HCT116 (cell line): ENCODE measurements at regions not wholly inside any gene's neighbourhood (a gene's known extent, or its start where the extent isn't known, plus 50 kb on each side); places are given as distances from the start of the nearest gene placed in this dataset.

ENCODE experiments used
- ATAC-seq: fragments of 200-7000 bp; cut with Tn5 transposase; 2 replicates; pipeline ENCODE4 v1.9.1; 2020; ENCODE audit warnings: mild to moderate bottlenecking, moderate library complexity
- BruUV-seq: library from RNA; stranded (reverse); fragments of 400-500 nt; replicated peaks from 2 replicates; lab custom pipeline; 2021; lab: Mats Ljungman, UMichigan
- CTCF ChIA-PET: fragments of 300-600 bp; sonication (Branson Sonifier 250); formaldehyde crosslinking; loops from one replicate; lab custom pipeline; 2021; ENCODE audit warnings: antibody characterized with exemption; lab: Charles Lee
- POLR2A ChIA-PET: fragments of 300-600, 350-600 bp; sonication (Branson Sonifier 250); formaldehyde crosslinking; loops from one replicate; lab custom pipeline; 2021; ENCODE audit warnings: antibody characterized with exemption; lab: Charles Lee
- RAD21 ChIA-PET, 2 experiments: fragments of 300-600 bp; sonication (Branson Sonifier 250); formaldehyde crosslinking; loops; one replicate each; lab custom pipeline; 2023; ENCODE audit warnings: low total read pairs in 2 of 2; ENCODE audit not compliant: uncharacterized antibody in 2 of 2, unreplicated experiment in 2 of 2, low non-redundant PET in 1 of 2; lab: Charles Lee
- DNase-seq: peaks from one replicate; pipeline ENCODE4 v3.0.0-alpha.2; 2010; ENCODE audit warnings: low read depth, low spot score
- H2AFZ ChIP-seq: fragments of 200-600 bp; shearing (Covaris generic), sonication (generic); 2 replicates; pipeline ENCODE4 v1.6.1; 2017; ENCODE audit warnings: low read depth, mixed run types, mixed read lengths, antibody characterized with exemption, low read length; ENCODE audit not compliant: poor library complexity, severe bottlenecking
- H3K27ac ChIP-seq: 2 replicates; pipeline ENCODE4 v1.5.1; 2012; ENCODE audit warnings: low read depth, low read length
- H3K27me3 ChIP-seq: fragments of 200-600 bp; sonication (generic); 2 replicates; pipeline ENCODE4 v1.6.1; 2016; ENCODE audit warnings: mixed run types, low read length, mixed read lengths; ENCODE audit not compliant: insufficient read depth
- H3K36me3 ChIP-seq, 2 experiments: fragments of 200-500 bp in 1 of 2; fragments of 200-600 bp in 1 of 2; sonication (Bioruptor generic) in 1 of 2; sonication (generic) in 1 of 2; 2 replicates each; pipeline versions ENCODE4 v1.5.1 to v1.6.1; 2014 to 2016; ENCODE audit warnings: low read length in 2 of 2, inconsistent platforms in 1 of 2, mixed read lengths in 1 of 2, mixed run types in 1 of 2; ENCODE audit not compliant: insufficient read depth in 2 of 2, control insufficient read depth in 1 of 2
- H3K4me1 ChIP-seq, 2 experiments: fragments of 200-600 bp in 1 of 2; sonication (generic) in 1 of 2; 2 replicates each; pipeline versions ENCODE4 v1.5.1 to v1.6.1; 2012 to 2017; ENCODE audit warnings: low read length in 2 of 2, inconsistent platforms in 1 of 2, mild to moderate bottlenecking in 1 of 2, mixed read lengths in 1 of 2, mixed run types in 1 of 2, moderate library complexity in 1 of 2; ENCODE audit not compliant: insufficient read depth in 2 of 2, control insufficient read depth in 1 of 2
- H3K4me2 ChIP-seq: fragments of 200-600 bp; sonication (generic); 2 replicates; pipeline ENCODE4 v1.6.1; 2017; ENCODE audit warnings: mixed run types, low read length, mixed read lengths
- H3K4me3 ChIP-seq, 2 experiments: fragments of 200-600 bp in 1 of 2; sonication (generic) in 1 of 2; replicated peaks in 1 of 2; 2 replicates each; pipeline ENCODE4 v1.5.1; 2011 to 2016; ENCODE audit warnings: low read length in 2 of 2, control low read depth in 1 of 2, low read depth in 1 of 2, mild to moderate bottlenecking in 1 of 2, mixed read lengths in 1 of 2, mixed run types in 1 of 2
- H3K79me2 ChIP-seq: fragments of 200-600 bp; sonication (generic); 2 replicates; pipeline ENCODE4 v1.6.1; 2017; ENCODE audit warnings: mild to moderate bottlenecking, mixed run types, low read length, moderate library complexity, mixed read lengths; ENCODE audit not compliant: insufficient read depth
- H3K9ac ChIP-seq: fragments of 200-600 bp; sonication (generic); 2 replicates; pipeline ENCODE4 v1.6.1; 2016; ENCODE audit warnings: low read length, mixed read lengths
- H3K9me2 ChIP-seq: fragments of 200-600 bp; sonication (generic), shearing (Covaris generic); 2 replicates; pipeline ENCODE4 v1.6.1; 2017; ENCODE audit warnings: mixed run types, mild to moderate bottlenecking, moderate library complexity; ENCODE audit not compliant: insufficient read depth
- H3K9me3 ChIP-seq, 2 experiments: fragments of 200-500 bp in 1 of 2; fragments of 200-600 bp in 1 of 2; sonication (Bioruptor generic) in 1 of 2; sonication (generic) in 1 of 2; 2 replicates each; pipeline ENCODE4 v1.6.1; 2014 to 2017; ENCODE audit warnings: low read length in 2 of 2, mixed read lengths in 2 of 2, inconsistent platforms in 1 of 2, low read depth in 1 of 2, mild to moderate bottlenecking in 1 of 2, mixed run types in 1 of 2, moderate library complexity in 1 of 2; ENCODE audit not compliant: control insufficient read depth in 1 of 2, insufficient read depth in 1 of 2
- H4K20me1 ChIP-seq: fragments of 200-600 bp; sonication (generic), shearing (Covaris generic); 2 replicates; pipeline ENCODE4 v1.6.1; 2017; ENCODE audit warnings: mixed run types, mild to moderate bottlenecking, moderate library complexity; ENCODE audit not compliant: insufficient read depth
- ATF3 ChIP-seq: IDR thresholded peaks from 2 replicates; pipeline ENCODE4 v1.6.1; 2012
- CBX3 ChIP-seq: IDR thresholded peaks from 2 replicates; pipeline ENCODE4 v1.6.1; 2012; ENCODE audit warnings: low read depth
- CEBPB ChIP-seq: IDR thresholded peaks from 2 replicates; pipeline ENCODE4 v1.6.1; 2012; ENCODE audit warnings: low read depth
- EGR1 ChIP-seq: IDR thresholded peaks from 2 replicates; pipeline ENCODE4 v1.6.1; 2012; ENCODE audit warnings: low read depth
- EZH2 ChIP-seq: fragments of 200-600 bp; sonication (generic); IDR thresholded peaks from 2 replicates; pipeline ENCODE4 v1.6.1; 2017; ENCODE audit warnings: antibody characterized with exemption, mixed run types
- EZH2phosphoT487 ChIP-seq: fragments of 200-600 bp; IDR thresholded peaks from 2 replicates; pipeline ENCODE4 v1.6.1; 2018; ENCODE audit warnings: antibody characterized with exemption, borderline replicate concordance
- FOSL1 ChIP-seq: IDR thresholded peaks from 2 replicates; pipeline ENCODE4 v1.6.1; 2012; ENCODE audit warnings: low read depth
- JUND ChIP-seq: IDR thresholded peaks from 2 replicates; pipeline ENCODE4 v1.6.1; 2012
- POLR2AphosphoS5 ChIP-seq: IDR thresholded peaks from 2 replicates; pipeline ENCODE4 v1.6.1; 2011; ENCODE audit warnings: mild to moderate bottlenecking, low read depth, low read length, moderate library complexity
- RAD21 ChIP-seq: IDR thresholded peaks from 2 replicates; pipeline ENCODE4 v1.6.1; 2012; ENCODE audit warnings: low read depth, mild to moderate bottlenecking
- REST ChIP-seq: IDR thresholded peaks from 2 replicates; pipeline ENCODE4 v1.6.1; 2012; ENCODE audit warnings: low read depth
- SIN3A ChIP-seq: IDR thresholded peaks from 2 replicates; pipeline ENCODE4 v1.6.1; 2012; ENCODE audit warnings: low read depth
- ZFX ChIP-seq: fragments of 450-650 bp; IDR thresholded peaks from 2 replicates; pipeline ENCODE4 v1.6.1; 2017
- ZNF274 ChIP-seq: fragments of 200-500 bp; sonication (Bioruptor generic); IDR thresholded peaks from 2 replicates; pipeline ENCODE4 v1.6.1; 2014; ENCODE audit warnings: mild to moderate bottlenecking, low read depth, low read length, inconsistent platforms
- intact Hi-C: fragments of 100-400 bp; cut with micrococcal nuclease; formaldehyde crosslinking; loops from 2 replicates; pipeline ENCODE4 v1.10.0; 2022

DNA sequence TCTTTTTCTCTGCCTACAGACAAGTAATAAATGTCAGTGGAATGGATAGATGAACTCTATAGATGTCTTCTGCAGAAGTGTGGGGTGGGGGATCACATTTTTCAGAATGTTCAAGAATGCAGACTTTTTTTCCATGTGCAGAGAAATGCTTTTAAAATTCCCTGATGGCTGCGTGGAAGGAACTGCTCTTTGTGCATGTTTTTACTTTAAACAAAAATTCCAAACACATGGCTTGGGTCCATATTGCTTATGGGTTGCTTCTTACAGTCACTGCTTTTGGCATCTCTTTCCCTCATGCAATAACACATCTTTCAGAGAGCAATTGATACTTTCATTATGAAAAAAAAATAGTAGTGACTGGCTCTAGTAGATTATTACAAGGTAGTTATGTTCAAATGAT lies 1053.6 kb downstream of the NLGN4Y start:
- POLR2A ChIA-PET = no interaction called here
- TF ChIP-seq REST = no peak
- TF ChIP-seq, all 23 proteins: peak for 0
- no peak overlapping the region for H2AFZ ChIP-seq

DNA sequence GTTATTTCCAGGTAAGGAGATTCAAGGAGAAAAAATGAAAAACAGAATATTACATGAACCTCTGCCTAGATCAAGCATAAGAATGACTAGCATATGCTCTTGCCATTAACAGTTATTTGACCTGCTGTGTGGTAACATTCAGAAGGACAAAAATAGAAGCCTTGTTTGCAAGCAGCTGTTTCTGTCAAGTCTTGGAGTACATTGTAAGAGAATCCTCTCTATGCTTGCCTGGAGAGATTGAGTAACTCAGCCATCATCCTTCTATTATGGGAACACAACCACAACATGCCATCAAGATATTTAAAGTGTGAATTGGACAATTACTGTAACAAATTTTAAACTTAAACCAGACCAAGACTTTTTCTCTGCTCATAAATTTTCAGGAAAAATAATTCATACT lies 1054.4 kb downstream of the NLGN4Y start:
- Histone ChIP-seq H3K4me1 (no peaks in the 10 kb centered on the region), H3K4me2 (no peak overlapping the region), H3K27me3 (no peaks in the 10 kb centered on the region), H2AFZ (no peak overlapping the region), H3K4me3 (no peak overlapping the region), H3K27ac (no peak overlapping the region), H4K20me1 (no peaks in the 10 kb centered on the region), H3K9me3 (no peaks in the 10 kb centered on the region), H3K79me2 (no peaks in the 10 kb centered on the region), H3K9ac (no peak overlapping the region), H3K9me2 (no peaks in the 10 kb centered on the region), H3K36me3 (no peaks in the 10 kb centered on the region)
- ATAC-seq (no peak), DNase-seq (no peak)
- TF ChIP-seq ATF3 (no peak), EZH2phosphoT487 (no peak), ZFX (no peak), CBX3 (no peak), RAD21 (no peak), EZH2 (no peak), CEBPB (no peak), SIN3A (no peak), FOSL1 (no peak), ZNF274 (no peak), JUND (no peak), EGR1 (no peak), POLR2AphosphoS5 (no peak)
- ChIA-PET CTCF (no interaction called here), RAD21 (no interaction called here), POLR2A (no interaction called here)
- intact Hi-C loops = no loop called here
- no TSS peak for BruUV-seq

More for the DNA sequence above, 1053.6 kb downstream of the NLGN4Y start:
- Histone ChIP-seq H3K79me2 (no peaks in the 10 kb centered on the region), H4K20me1 (no peaks in the 10 kb centered on the region), H3K4me3 (no peak overlapping the region), H3K36me3 (no peaks in the 10 kb centered on the region), H3K27ac (no peak overlapping the region), H3K9me2 (no peaks in the 10 kb centered on the region), H3K27me3 (no peaks in the 10 kb centered on the region), H3K4me1 (no peaks in the 10 kb centered on the region), H3K9ac (no peak overlapping the region), H3K4me2 (no peak overlapping the region), H3K9me3 (no peaks in the 10 kb centered on the region)
- no peak for DNase-seq
- no peak for ATAC-seq
- CTCF ChIA-PET = no interaction called here
- RAD21 ChIA-PET = no interaction called here
- intact Hi-C loops = no loop called here
- no TSS peak for BruUV-seq
